Neutrophil (primary cell): ENCODE measurements at regions not wholly inside any gene's neighbourhood (a gene's known extent, or its start where the extent isn't known, plus 50 kb on each side); places are given as distances from the start of the nearest gene placed in this dataset.

Experiments used
- H3K27ac ChIP-seq: fragments of 200-600 bp; sonication (generic); 2 replicates; pipeline ENCODE4 v1.5.1; 2016; ENCODE audit warnings: mild to moderate bottlenecking, moderate library complexity
- H3K27me3 ChIP-seq: fragments of 200-600 bp; sonication (generic); 2 replicates; pipeline ENCODE4 v1.6.0; 2016; ENCODE audit warnings: mild to moderate bottlenecking
- H3K36me3 ChIP-seq: fragments of 200-600 bp; sonication (generic); 2 replicates; pipeline ENCODE4 v1.5.1; 2017
- H3K4me1 ChIP-seq, 2 experiments: fragments of 200-600 bp in 1 of 2; sonication (generic) in 1 of 2; 1 replicate in 1 of 2; 2 replicates in 1 of 2; pipeline versions ENCODE4 v1.5.1 to v1.6.1; 2013 to 2016; ENCODE audit warnings: low read depth in 1 of 2, low read length in 1 of 2, mild to moderate bottlenecking in 1 of 2, moderate library complexity in 1 of 2; ENCODE audit not compliant: control insufficient read depth in 1 of 2, insufficient read depth in 1 of 2
- H3K4me3 ChIP-seq, 2 experiments: fragments of 200-600 bp in 1 of 2; sonication (generic) in 1 of 2; 1 replicate in 1 of 2; 2 replicates in 1 of 2; pipeline ENCODE4 v1.5.1; 2013 to 2016; ENCODE audit warnings: low read depth in 1 of 2, low read length in 1 of 2, mild to moderate bottlenecking in 1 of 2, moderate library complexity in 1 of 2
- H3K9me3 ChIP-seq: fragments of 200-600 bp; sonication (generic); 2 replicates; pipeline ENCODE4 v1.5.1; 2016
- TF ChIP-seq, protein P1 (sequence below): fragments of 200-600 bp; sonication (generic); IDR thresholded peaks from 2 replicates; pipeline ENCODE4 v1.5.1; 2016; ENCODE audit warnings: antibody characterized with exemption

GRCh38 chr18:55838319-55838718 lies 250.3 kb upstream of the TCF4 start:
- TF ChIP-seq, protein P1, sequence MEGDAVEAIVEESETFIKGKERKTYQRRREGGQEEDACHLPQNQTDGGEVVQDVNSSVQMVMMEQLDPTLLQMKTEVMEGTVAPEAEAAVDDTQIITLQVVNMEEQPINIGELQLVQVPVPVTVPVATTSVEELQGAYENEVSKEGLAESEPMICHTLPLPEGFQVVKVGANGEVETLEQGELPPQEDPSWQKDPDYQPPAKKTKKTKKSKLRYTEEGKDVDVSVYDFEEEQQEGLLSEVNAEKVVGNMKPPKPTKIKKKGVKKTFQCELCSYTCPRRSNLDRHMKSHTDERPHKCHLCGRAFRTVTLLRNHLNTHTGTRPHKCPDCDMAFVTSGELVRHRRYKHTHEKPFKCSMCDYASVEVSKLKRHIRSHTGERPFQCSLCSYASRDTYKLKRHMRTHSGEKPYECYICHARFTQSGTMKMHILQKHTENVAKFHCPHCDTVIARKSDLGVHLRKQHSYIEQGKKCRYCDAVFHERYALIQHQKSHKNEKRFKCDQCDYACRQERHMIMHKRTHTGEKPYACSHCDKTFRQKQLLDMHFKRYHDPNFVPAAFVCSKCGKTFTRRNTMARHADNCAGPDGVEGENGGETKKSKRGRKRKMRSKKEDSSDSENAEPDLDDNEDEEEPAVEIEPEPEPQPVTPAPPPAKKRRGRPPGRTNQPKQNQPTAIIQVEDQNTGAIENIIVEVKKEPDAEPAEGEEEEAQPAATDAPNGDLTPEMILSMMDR = no peak
- Histone ChIP-seq H3K27me3 (no peaks in the 10 kb centered on the region), H3K4me1 (no peaks in the 10 kb centered on the region)

GRCh38 chr18:55833543-55833942 lies 245.6 kb upstream of the TCF4 start:
- TF ChIP-seq, protein P1 = no peak
- no peak overlapping the region for H3K27ac ChIP-seq
- H3K36me3 ChIP-seq = no peaks in the 10 kb centered on the region

More at GRCh38 chr18:55838319-55838718, 250.3 kb upstream of the TCF4 start:
- Histone ChIP-seq H3K27ac (no peak overlapping the region), H3K9me3 (peaks cover 4% of the 10 kb centered on the region), H3K36me3 (no peaks in the 10 kb centered on the region), H3K4me3 (no peak overlapping the region)

GRCh38 chr18:55830544-55830943 lies 242.6 kb upstream of the TCF4 start:
- Histone ChIP-seq H3K27me3 (no peaks in the 10 kb centered on the region), H3K36me3 (no peaks in the 10 kb centered on the region)

More at GRCh38 chr18:55833543-55833942, 245.6 kb upstream of the TCF4 start:
- no peak overlapping the region for H3K4me3 ChIP-seq
- no peaks in the 10 kb centered on the region for H3K27me3 ChIP-seq
- H3K9me3 ChIP-seq = no peaks in the 10 kb centered on the region
- H3K4me1 ChIP-seq = no peaks in the 10 kb centered on the region

GRCh38 chr18:55821219-55821618 lies 233.2 kb upstream of the TCF4 start:
- Histone ChIP-seq H3K27ac (no peak overlapping the region), H3K27me3 (no peaks in the 10 kb centered on the region), H3K4me1 (no peaks in the 10 kb centered on the region), H3K36me3 (no peaks in the 10 kb centered on the region), H3K9me3 (no peaks in the 10 kb centered on the region), H3K4me3 (no peak overlapping the region)
- TF ChIP-seq, protein P1 = no peak

More at GRCh38 chr18:55830544-55830943, 242.6 kb upstream of the TCF4 start:
- H3K27ac ChIP-seq = no peak overlapping the region
- H3K4me1 ChIP-seq = no peaks in the 10 kb centered on the region
- no peak overlapping the region for H3K4me3 ChIP-seq
- H3K9me3 ChIP-seq = no peaks in the 10 kb centered on the region
- TF ChIP-seq, protein P1 = no peak

DNA sequence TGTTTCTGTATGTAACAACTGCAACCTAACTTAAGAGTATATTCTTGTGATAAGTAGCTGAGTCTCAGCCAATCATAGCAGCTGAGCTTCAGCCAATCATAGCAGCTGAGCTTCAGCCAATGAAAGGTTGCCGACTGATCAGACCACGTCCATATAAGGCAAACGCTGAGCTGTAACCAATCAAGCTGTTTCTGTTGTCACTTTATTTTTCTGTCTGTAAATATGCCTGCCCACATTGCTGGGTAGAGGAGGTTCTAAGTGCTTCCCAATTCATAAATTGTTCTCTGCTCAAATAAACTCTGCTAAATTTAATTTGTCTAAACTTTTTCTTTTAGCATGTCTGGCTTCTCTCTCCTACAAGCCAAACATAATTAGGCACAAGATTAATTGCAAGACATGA lies 231.5 kb upstream of the TCF4 start:
- Histone ChIP-seq H3K4me1 (no peaks in the 10 kb centered on the region), H3K36me3 (no peaks in the 10 kb centered on the region), H3K27ac (no peak overlapping the region), H3K4me3 (no peak overlapping the region), H3K9me3 (no peaks in the 10 kb centered on the region), H3K27me3 (no peaks in the 10 kb centered on the region)
- TF ChIP-seq, protein P1 = no peak

DNA sequence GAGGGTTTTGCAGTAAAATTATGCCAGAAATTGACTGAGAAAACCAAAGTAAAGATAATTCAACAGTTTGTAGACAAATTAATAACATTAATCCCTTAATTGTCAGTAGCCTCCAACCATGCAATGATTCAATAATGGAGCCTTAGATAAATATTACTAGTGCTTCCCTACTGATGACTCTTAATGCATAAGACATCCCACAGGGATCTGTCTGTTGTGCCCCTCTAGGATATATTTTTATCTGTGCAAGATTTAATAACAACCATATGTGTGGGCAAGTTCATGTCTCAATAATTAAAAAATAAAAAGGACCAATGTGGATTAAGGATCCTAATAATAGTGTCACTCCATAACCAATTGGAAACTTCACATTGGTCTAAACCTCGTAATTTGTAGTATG lies 230.3 kb upstream of the TCF4 start:
- H3K4me3 ChIP-seq = no peak overlapping the region
- no peaks in the 10 kb centered on the region for H3K27me3 ChIP-seq
- H3K9me3 ChIP-seq = no peaks in the 10 kb centered on the region
- H3K4me1 ChIP-seq = no peaks in the 10 kb centered on the region
- H3K27ac ChIP-seq = no peak overlapping the region
- H3K36me3 ChIP-seq = no peaks in the 10 kb centered on the region
- TF ChIP-seq, protein P1 = no peak
